BLaER1 (cell line): ENCODE measurements at regions not wholly inside any gene's neighbourhood (a gene's known extent, or its start where the extent isn't known, plus 50 kb on each side); places are given as distances from the start of the nearest gene placed in this dataset.

Source experiments
- H3K27ac ChIP-seq: shearing (Covaris generic); formaldehyde crosslinking; 2 replicates; pipeline ENCODE4 v1.8.1; 2022
- H3K27me3 ChIP-seq: shearing (Covaris generic); formaldehyde crosslinking; 2 replicates; pipeline ENCODE4 v1.8.1; 2022
- H3K36me3 ChIP-seq: shearing (Covaris generic); formaldehyde crosslinking; 2 replicates; pipeline ENCODE4 v1.8.1; 2022
- H3K4me1 ChIP-seq: shearing (Covaris generic); formaldehyde crosslinking; 2 replicates; pipeline ENCODE4 v1.8.1; 2022
- H3K4me2 ChIP-seq: shearing (Covaris generic); formaldehyde crosslinking; 2 replicates; pipeline ENCODE4 v1.8.1; 2022
- H3K4me3 ChIP-seq: shearing (Covaris generic); formaldehyde crosslinking; 2 replicates; pipeline ENCODE4 v1.8.1; 2022
- H3K9ac ChIP-seq: shearing (Covaris generic); formaldehyde crosslinking; 2 replicates; pipeline ENCODE4 v1.8.1; 2022
- H3K9me3 ChIP-seq: shearing (Covaris generic); formaldehyde crosslinking; 2 replicates; pipeline ENCODE4 v1.8.1; 2022
- H4K20me1 ChIP-seq: shearing (Covaris generic); formaldehyde crosslinking; 2 replicates; pipeline ENCODE4 v1.8.1; 2022
- Cebpa-rat ChIP-seq: shearing (Covaris generic); IDR thresholded peaks from 2 replicates; pipeline ENCODE4 v1.8.1; 2022

DNA sequence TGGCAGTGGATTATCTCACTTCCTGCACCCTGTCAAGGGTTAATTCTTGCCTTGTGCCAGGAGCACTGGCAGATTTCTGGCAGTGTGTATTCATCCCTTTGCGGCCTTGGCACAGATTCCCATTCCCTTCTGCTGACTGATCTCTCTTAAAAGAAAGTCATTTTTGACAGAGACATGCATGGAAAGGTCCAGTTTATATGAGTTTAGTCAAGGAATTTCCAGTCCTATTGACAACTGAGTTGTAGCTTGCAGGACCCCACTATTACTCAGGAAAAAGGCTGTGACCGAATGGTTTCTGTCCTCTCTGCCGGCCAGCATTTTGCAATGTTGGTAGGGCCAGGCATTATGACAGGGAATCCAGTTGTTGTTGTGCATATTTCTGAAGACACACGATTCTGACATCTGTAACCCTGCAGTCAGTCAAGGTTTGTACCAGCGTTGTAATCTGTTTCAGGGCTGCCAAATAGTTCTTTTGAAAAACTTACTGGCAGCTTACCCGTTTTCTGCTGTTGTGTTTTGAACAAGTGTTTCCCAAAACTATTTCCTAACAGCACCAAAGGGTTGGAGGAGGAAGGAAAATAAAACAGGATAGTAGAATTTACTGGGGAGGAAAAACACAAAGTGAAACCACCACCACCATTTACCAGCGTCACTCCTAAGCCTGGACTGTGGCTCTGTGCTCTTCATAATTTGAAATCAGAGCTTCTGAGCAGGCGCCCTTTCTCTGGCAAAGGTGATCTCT, 243.4 kb upstream of the KLF4 start:
- Histone ChIP-seq H3K9ac (no peak overlapping the region), H3K4me3 (no peak overlapping the region), H3K27ac (no peak overlapping the region)

DNA sequence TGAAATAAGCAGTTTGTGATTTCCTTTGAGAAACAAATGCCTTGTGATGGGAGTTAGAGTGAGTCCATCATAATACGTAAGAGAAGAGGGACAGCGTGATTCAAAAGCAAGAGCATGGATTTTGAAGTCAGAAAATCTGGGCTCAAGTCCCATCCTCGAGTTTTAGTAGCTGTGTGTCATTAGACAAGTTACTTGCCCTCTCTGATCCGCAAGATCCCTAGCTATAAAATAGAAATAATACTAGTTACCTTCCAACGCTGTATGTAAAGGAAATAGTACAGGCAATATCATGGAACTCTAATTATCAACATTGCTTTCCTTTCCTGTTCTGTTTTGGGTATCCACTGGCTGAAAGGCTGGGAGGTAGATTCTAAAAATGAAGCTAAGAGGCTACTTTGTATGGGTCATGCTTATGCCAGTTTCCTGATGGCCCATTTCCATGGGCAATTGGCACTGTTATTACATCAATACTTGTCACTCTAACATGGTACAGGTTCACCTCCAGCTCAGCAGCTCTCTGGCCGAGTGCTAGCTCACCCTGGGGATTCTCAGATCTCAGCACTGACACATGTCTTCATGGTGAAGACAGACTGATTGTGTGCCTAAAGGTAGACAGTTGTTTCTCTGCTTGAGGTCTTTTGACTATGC, 241.7 kb upstream of the KLF4 start:
- no peak for TF ChIP-seq Cebpa-rat
- H3K27ac ChIP-seq: no peak overlapping the region
- H4K20me1 ChIP-seq: no peaks in the 10 kb centered on the region
- no peak overlapping the region for H3K4me3 ChIP-seq
- no peaks in the 10 kb centered on the region for H3K36me3 ChIP-seq
- H3K4me2 ChIP-seq: no peak overlapping the region
- no peaks in the 10 kb centered on the region for H3K9me3 ChIP-seq
- H3K9ac ChIP-seq: no peak overlapping the region
- H3K4me1 ChIP-seq: no peaks in the 10 kb centered on the region
- no peaks in the 10 kb centered on the region for H3K27me3 ChIP-seq

More for the DNA sequence above, 243.4 kb upstream of the KLF4 start:
- no peaks in the 10 kb centered on the region for H3K9me3 ChIP-seq
- TF ChIP-seq Cebpa-rat: no peak
- no peak overlapping the region for H3K4me2 ChIP-seq
- no peaks in the 10 kb centered on the region for H3K36me3 ChIP-seq
- no peaks in the 10 kb centered on the region for H3K27me3 ChIP-seq
- no peaks in the 10 kb centered on the region for H3K4me1 ChIP-seq
- no peaks in the 10 kb centered on the region for H4K20me1 ChIP-seq

DNA sequence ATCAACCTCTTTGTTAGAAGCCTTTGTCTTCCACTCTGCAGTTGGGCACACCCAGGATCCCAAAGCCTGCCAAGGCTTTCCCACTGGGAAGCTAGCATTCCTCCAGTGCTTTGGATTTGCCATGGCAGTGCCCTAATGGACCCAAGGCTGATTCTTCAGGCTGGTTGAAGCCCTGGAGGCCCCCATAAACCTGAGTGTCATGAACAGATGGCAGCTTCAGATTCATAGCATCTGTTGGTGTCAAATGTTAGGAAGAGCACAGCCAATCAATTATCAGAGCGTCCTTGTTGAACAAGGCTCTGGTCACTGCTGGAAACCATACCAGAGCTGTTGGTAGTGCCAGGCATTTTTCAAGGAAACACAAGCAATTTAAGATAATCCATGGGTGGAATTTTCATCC, 241.1 kb upstream of the KLF4 start:
- H3K4me3 ChIP-seq: no peak overlapping the region
- no peak for TF ChIP-seq Cebpa-rat
- H3K36me3 ChIP-seq: no peaks in the 10 kb centered on the region
- no peaks in the 10 kb centered on the region for H3K4me1 ChIP-seq
- no peaks in the 10 kb centered on the region for H4K20me1 ChIP-seq
- no peak overlapping the region for H3K4me2 ChIP-seq
- no peak overlapping the region for H3K9ac ChIP-seq
- H3K27ac ChIP-seq: no peak overlapping the region
- no peaks in the 10 kb centered on the region for H3K9me3 ChIP-seq
- H3K27me3 ChIP-seq: no peaks in the 10 kb centered on the region

DNA sequence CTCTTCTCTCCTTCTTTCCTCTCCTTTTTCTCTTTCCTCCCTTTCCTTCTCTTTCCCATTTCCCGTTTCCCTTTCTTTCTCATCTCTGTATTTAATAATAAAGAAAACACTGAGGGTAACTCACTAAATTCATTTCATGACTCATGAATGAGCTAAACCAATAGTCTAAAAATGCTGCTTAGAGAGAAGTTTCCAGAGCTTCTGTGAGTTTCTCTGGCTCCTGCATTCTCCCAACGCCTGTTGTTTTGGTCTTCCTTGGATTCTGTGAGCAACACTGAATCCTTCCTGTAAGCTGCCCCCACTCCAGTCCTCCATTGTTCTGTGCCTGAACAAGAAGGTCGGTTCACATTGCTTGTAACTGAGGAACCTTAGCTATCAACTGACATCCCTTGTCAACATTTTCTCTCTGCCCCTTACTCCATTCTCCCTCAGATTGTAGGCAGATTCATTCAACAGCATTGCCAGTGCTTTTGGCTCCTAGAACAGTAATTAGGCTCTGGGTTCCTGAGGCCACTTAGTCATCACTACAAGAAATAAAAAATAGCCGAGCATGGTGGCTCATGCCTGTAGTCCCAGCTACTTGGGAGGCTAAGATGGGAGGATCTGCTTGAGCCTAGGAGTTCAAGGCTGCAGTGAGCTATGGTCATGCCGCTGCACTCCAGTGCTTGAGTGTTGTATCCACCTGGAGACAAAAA, 237.7 kb upstream of the KLF4 start:
- H3K27ac ChIP-seq: no peak overlapping the region
- H3K27me3 ChIP-seq: no peaks in the 10 kb centered on the region
- no peaks in the 10 kb centered on the region for H3K9me3 ChIP-seq
- H3K9ac ChIP-seq: no peak overlapping the region
- no peak overlapping the region for H3K4me3 ChIP-seq
- H3K4me2 ChIP-seq: no peak overlapping the region
- H4K20me1 ChIP-seq: no peaks in the 10 kb centered on the region
- no peaks in the 10 kb centered on the region for H3K4me1 ChIP-seq
- no peak for TF ChIP-seq Cebpa-rat
- H3K36me3 ChIP-seq: no peaks in the 10 kb centered on the region

DNA sequence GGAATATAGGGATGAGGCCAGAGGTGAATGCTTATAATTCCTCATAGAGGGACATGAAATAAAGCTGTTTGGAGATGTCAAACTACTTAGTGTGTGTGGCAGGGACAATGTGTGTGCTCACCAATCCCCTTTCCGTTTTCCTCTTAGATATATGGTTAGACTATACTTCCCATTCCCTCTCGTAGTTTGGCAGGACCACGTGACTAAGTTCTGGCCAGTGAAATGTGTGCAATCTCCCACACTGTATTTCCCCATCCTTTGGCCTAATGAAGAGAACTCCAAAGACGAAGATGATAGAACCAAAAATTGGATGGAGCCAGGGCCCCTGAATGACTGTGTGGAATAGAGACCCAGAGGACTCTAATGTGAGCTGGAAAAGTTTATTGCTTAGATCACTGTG, 233.4 kb upstream of the KLF4 start:
- H3K27me3 ChIP-seq: no peaks in the 10 kb centered on the region
- H3K9ac ChIP-seq: no peak overlapping the region

DNA sequence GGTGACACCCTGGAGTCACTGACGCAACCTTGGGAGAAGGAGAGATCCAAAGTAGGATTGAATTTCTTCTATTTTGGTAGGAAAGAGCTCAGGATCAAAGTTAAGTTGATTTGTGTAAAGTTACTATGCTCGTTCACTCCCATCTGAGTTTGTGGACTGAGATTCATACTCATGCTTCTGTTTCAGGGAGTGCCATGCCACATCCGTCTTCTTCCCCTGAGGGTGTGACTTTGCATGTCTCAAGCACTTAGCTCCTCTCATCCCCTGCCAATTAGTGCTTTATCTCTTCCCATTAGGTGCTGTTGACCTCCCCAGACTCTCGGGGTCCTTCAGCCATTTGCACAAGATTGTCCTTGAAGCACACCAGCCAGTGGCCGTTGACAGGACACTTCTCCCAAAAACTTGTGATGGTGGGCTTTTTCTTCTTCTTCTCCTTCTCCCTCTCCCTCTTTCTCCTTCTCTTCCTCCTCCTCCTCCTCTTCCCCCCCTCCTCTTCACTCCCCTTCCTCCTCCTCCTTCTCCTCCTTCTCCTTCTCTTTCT, 232.2 kb upstream of the KLF4 start:
- H3K4me1 ChIP-seq: peaks cover 10% of the 10 kb centered on the region; the same call in 1 of the 2 replicates
- H3K4me3 ChIP-seq: no peak overlapping the region
- no peak for TF ChIP-seq Cebpa-rat
- no peaks in the 10 kb centered on the region for H3K36me3 ChIP-seq
- H3K27ac ChIP-seq: no peak overlapping the region
- H4K20me1 ChIP-seq: no peaks in the 10 kb centered on the region
- no peak overlapping the region for H3K4me2 ChIP-seq
- H3K9ac ChIP-seq: no peak overlapping the region
- H3K27me3 ChIP-seq: no peaks in the 10 kb centered on the region
- no peaks in the 10 kb centered on the region for H3K9me3 ChIP-seq

More for the DNA sequence above, 233.4 kb upstream of the KLF4 start:
- Histone ChIP-seq H3K27ac (no peak overlapping the region), H3K36me3 (no peaks in the 10 kb centered on the region), H3K9me3 (no peaks in the 10 kb centered on the region), H3K4me3 (no peak overlapping the region), H4K20me1 (no peaks in the 10 kb centered on the region), H3K4me2 (no peak overlapping the region), H3K4me1 (peaks cover 1% of the 10 kb centered on the region; the same call in 1 of the 2 replicates)
- no peak for TF ChIP-seq Cebpa-rat

DNA sequence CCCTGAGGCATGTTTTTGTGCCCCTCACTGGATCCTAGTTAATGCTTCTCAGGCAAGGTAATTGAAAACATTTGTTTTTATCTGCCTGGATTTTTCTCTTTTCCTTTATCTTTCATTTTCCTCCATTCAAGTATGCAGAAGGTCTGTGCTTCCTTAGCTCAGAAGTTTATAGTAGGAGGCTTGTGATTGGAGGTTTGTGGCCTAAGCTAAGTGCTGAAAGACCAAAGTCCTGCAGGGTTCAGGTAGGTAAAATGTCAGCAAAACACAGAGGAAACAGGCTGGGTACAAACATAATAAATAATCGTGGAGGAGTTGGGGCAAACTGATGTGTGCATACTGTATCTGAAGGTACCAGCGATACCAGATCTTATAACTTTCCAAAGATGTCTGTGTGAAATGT, 230.9 kb upstream of the KLF4 start:
- peaks cover 10% of the 10 kb centered on the region; the same call in 1 of the 2 replicates for H3K4me1 ChIP-seq
- no peaks in the 10 kb centered on the region for H3K9me3 ChIP-seq

DNA sequence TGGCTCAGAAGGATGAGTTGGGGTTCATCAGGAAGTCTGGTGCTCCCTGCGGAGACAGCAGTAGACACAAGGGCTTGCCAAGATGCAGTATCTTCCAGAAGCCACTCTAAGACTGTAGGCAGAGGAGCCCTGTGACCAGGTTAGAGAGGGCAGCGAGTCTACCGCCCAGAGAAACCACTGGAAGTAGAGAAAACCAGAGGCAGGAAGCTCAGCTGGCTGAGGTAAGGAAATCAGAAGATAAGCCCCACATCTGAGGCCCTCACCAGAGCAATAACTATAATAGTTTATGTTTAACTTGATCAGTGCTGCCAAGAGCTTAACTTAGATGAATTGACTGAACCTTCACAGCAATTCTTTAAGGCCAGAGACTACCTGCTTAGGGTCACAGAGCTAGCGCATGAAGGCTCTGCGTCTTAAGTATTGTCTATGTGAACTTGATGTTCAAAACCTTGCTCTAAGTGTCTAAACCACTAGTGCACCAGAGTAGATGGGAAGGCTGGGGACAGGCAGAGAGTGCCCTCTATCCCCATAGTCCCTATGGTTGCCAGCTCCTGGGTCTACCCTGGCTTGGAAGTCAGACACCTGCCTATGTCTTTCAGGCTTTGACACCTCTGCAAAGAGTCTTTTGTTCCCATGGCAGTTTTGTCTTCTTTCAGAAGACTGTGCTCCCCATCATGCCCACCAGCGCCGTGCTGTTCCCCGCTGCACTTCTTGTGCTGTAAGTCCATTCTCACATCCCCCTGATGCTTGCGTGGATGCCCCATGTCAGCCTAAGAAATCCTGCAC, 228.2 kb upstream of the KLF4 start:
- Histone ChIP-seq H4K20me1 (no peaks in the 10 kb centered on the region), H3K27me3 (no peaks in the 10 kb centered on the region), H3K27ac (no peak overlapping the region), H3K4me3 (no peak overlapping the region), H3K36me3 (no peaks in the 10 kb centered on the region), H3K9ac (no peak overlapping the region), H3K4me1 (peaks cover 10% of the 10 kb centered on the region; the same call in 1 of the 2 replicates), H3K9me3 (no peaks in the 10 kb centered on the region), H3K4me2 (peak overlapping the region; percentile 14; the same call in 1 of the 2 replicates)
- TF ChIP-seq Cebpa-rat: no peak

More for the DNA sequence above, 230.9 kb upstream of the KLF4 start:
- H3K9ac ChIP-seq: no peak overlapping the region
- TF ChIP-seq Cebpa-rat: no peak
- no peak overlapping the region for H3K27ac ChIP-seq
- H3K36me3 ChIP-seq: no peaks in the 10 kb centered on the region
- no peaks in the 10 kb centered on the region for H4K20me1 ChIP-seq
- H3K4me2 ChIP-seq: no peak overlapping the region
- no peaks in the 10 kb centered on the region for H3K27me3 ChIP-seq
- no peak overlapping the region for H3K4me3 ChIP-seq

DNA sequence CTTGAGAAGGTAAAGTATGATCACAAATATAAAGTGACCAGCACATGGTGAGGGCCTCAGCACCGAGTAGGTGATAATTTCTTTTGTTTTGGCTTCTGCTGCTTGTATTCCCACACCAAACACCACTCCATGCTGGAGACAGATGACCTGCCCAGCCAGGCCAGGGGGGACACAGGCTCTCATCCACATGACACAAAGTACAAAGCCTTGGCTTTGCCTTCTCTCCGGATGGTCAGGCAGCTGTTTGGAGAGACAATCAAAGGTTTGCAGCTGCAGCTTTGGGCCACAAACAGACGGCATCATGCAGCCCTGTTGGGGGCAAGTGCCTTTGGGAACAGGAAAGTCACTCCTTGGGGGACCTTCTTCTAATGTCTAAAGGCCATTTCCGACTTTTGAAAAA, 226.2 kb upstream of the KLF4 start:
- Histone ChIP-seq H3K4me3 (no peak overlapping the region), H3K4me1 (peaks cover 10% of the 10 kb centered on the region; the same call in 1 of the 2 replicates), H3K27ac (no peak overlapping the region), H3K4me2 (no peak overlapping the region), H3K36me3 (no peaks in the 10 kb centered on the region), H4K20me1 (no peaks in the 10 kb centered on the region), H3K27me3 (no peaks in the 10 kb centered on the region), H3K9ac (no peak overlapping the region), H3K9me3 (no peaks in the 10 kb centered on the region)
- TF ChIP-seq Cebpa-rat: no peak
